Aorta (tissue), 5 donors: ENCODE measurements at regions not wholly inside any gene's neighbourhood (a gene's known extent, or its start where the extent isn't known, plus 50 kb on each side); places are given as distances from the start of the nearest gene placed in this dataset.

Source experiments
- ATAC-seq: fragments of 200-7000 bp; cut with Tn5 transposase; one replicate; pipeline ENCODE4 v1.9.1; 2022; ENCODE audit warnings: moderate library complexity; ENCODE audit not compliant: low FRiP score
- DNase-seq, 2 donors: peaks; one replicate each; pipeline ENCODE4 v3.0.0-alpha.2; 2020
- H3K27ac ChIP-seq, 2 donors: one replicate each; pipeline ENCODE4 v1.5.1; 2013; ENCODE audit warnings: low read length in 2 of 2, mild to moderate bottlenecking in 2 of 2, moderate library complexity in 2 of 2, control low read depth in 1 of 2, inconsistent platforms in 1 of 2, low read depth in 1 of 2
- H3K27me3 ChIP-seq, 2 donors: one replicate each; pipeline ENCODE4 v1.6.1; 2013; ENCODE audit warnings: control low read depth in 1 of 2, low read length in 1 of 2, mild to moderate bottlenecking in 1 of 2, moderate library complexity in 1 of 2; ENCODE audit not compliant: insufficient read depth in 2 of 2, control insufficient read depth in 1 of 2
- H3K36me3 ChIP-seq, 2 donors: one replicate each; pipeline ENCODE4 v1.6.1; 2013; ENCODE audit warnings: control low read depth in 1 of 2, low read length in 1 of 2, mild to moderate bottlenecking in 1 of 2; ENCODE audit not compliant: insufficient read depth in 2 of 2, control insufficient read depth in 1 of 2
- H3K4me1 ChIP-seq, 2 donors: one replicate each; pipeline ENCODE4 v1.6.1; 2013; ENCODE audit warnings: low read length in 2 of 2, control low read depth in 1 of 2, mild to moderate bottlenecking in 1 of 2, moderate library complexity in 1 of 2; ENCODE audit not compliant: insufficient read depth in 2 of 2, control insufficient read depth in 1 of 2
- H3K4me3 ChIP-seq, 2 donors: one replicate each; pipeline ENCODE4 v1.5.1; 2013; ENCODE audit warnings: low read length in 2 of 2, control low read depth in 1 of 2, mild to moderate bottlenecking in 1 of 2
- H3K9me3 ChIP-seq: one replicate; pipeline ENCODE4 v1.6.1; 2013; ENCODE audit warnings: mild to moderate bottlenecking, low read length; ENCODE audit not compliant: control insufficient read depth
- WGBS, 2 donors: extraction: QIAGEN DNeasy Blood & Tissue Kit; methylation state at CpG; one replicate each; pipeline ENCODE4 v1.1.7; 2013; 5-methylcytosine and 5-hydroxymethylcytosine counted together
- intact Hi-C, 2 donors: fragments of 100-400 bp; cut with DNase I; formaldehyde crosslinking; loops; one replicate each; pipeline versions ENCODE4 v1.14.2 to v1.15.0; 2022
- donor health status: healthy with polysubstance abuse.
- donor health status: Bipolar disorder and iron deficiency.
- donor health status: DM: no; HTN: no; CAD: no.
- donor health status: DM: no; HTN: no; CAD: no.
- donor health status: DM: yes; HTN: yes; CAD: no.

- no peak for DNase-seq
- H3K4me3 ChIP-seq = no peak overlapping the region
- H3K27me3 ChIP-seq = no peaks in the 10 kb centered on the region
- H3K27ac ChIP-seq = no peak overlapping the region
- ATAC-seq = no peak
- H3K4me1 ChIP-seq = no peaks in the 10 kb centered on the region
- intact Hi-C loops = no loop called here
- no peaks in the 10 kb centered on the region for H3K9me3 ChIP-seq
- 86 to 92% methylated on average over 3 of the region's 3 CpGs for WGBS, 2 donors
- H3K36me3 ChIP-seq = no peaks in the 10 kb centered on the region
These were observed 265.5 kb upstream of the FERD3L start for GRCh38 chr7:19410691-19411090.

GRCh38 chr7:19410106-19410505, 264.9 kb upstream of the FERD3L start:
- H3K9me3 ChIP-seq = no peaks in the 10 kb centered on the region
- no peak overlapping the region for H3K4me3 ChIP-seq
- H3K27me3 ChIP-seq = no peaks in the 10 kb centered on the region
- no peak overlapping the region for H3K27ac ChIP-seq
- intact Hi-C loops = no loop called here
- H3K4me1 ChIP-seq = no peaks in the 10 kb centered on the region
- no peaks in the 10 kb centered on the region for H3K36me3 ChIP-seq
- ATAC-seq = no peak
- no peak for DNase-seq

- Histone ChIP-seq H3K4me3 (no peak overlapping the region), H3K27me3 (no peaks in the 10 kb centered on the region), H3K27ac (no peak overlapping the region), H3K9me3 (no peaks in the 10 kb centered on the region), H3K4me1 (no peaks in the 10 kb centered on the region), H3K36me3 (no peaks in the 10 kb centered on the region)
- WGBS, 2 donors = 40 to 52% methylated on average over 3 of the region's 3 CpGs
- DNase-seq = no peak
- ATAC-seq = no peak
- intact Hi-C loops = no loop called here
These were observed 263.5 kb upstream of the FERD3L start for GRCh38 chr7:19408706-19409220.

- H3K27ac ChIP-seq = no peak overlapping the region
- no peaks in the 10 kb centered on the region for H3K36me3 ChIP-seq
- no peaks in the 10 kb centered on the region for H3K27me3 ChIP-seq
- ATAC-seq (no peak), DNase-seq (no peak)
- H3K4me3 ChIP-seq = no peak overlapping the region
- WGBS, 2 donors = 59 to 83% methylated on average over 4 of the region's 4 CpGs
- intact Hi-C loops = no loop called here
- no peaks in the 10 kb centered on the region for H3K4me1 ChIP-seq
- no peaks in the 10 kb centered on the region for H3K9me3 ChIP-seq
These were observed 262.0 kb upstream of the FERD3L start for GRCh38 chr7:19407270-19407669.

- WGBS, 2 donors = 77 to 79% methylated on average over 2 of the region's 2 CpGs
These were observed 260.3 kb upstream of the FERD3L start for GRCh38 chr7:19405541-19405940.

GRCh38 chr7:19404912-19405329, 259.7 kb upstream of the FERD3L start:
- Histone ChIP-seq H3K4me1 (no peaks in the 10 kb centered on the region), H3K9me3 (no peaks in the 10 kb centered on the region), H3K36me3 (no peaks in the 10 kb centered on the region), H3K4me3 (no peak overlapping the region), H3K27me3 (no peaks in the 10 kb centered on the region), H3K27ac (no peak overlapping the region)
- WGBS, 2 donors = 8 to 11% methylated on average over 3 of the region's 3 CpGs
- intact Hi-C loops = no loop called here
- no peak for DNase-seq
- ATAC-seq = no peak

More at GRCh38 chr7:19405541-19405940, 260.3 kb upstream of the FERD3L start:
- DNase-seq (no peak), ATAC-seq (no peak)
- intact Hi-C loops = no loop called here
- Histone ChIP-seq H3K27ac (no peak overlapping the region), H3K27me3 (no peaks in the 10 kb centered on the region), H3K4me3 (no peak overlapping the region), H3K36me3 (no peaks in the 10 kb centered on the region), H3K9me3 (no peaks in the 10 kb centered on the region), H3K4me1 (no peaks in the 10 kb centered on the region)

GRCh38 chr7:19403691-19404090, 258.5 kb upstream of the FERD3L start:
- H3K4me3 ChIP-seq = no peak overlapping the region
- intact Hi-C loops = no loop called here
- H3K9me3 ChIP-seq = no peaks in the 10 kb centered on the region
- no peaks in the 10 kb centered on the region for H3K36me3 ChIP-seq
- ATAC-seq (no peak), DNase-seq (no peak)
- H3K4me1 ChIP-seq = no peaks in the 10 kb centered on the region
- WGBS, 2 donors = 89 to 90% methylated on average over 2 of the region's 2 CpGs
- H3K27ac ChIP-seq = no peak overlapping the region
- H3K27me3 ChIP-seq = no peaks in the 10 kb centered on the region

- Histone ChIP-seq H3K27ac (no peak overlapping the region), H3K4me1 (no peaks in the 10 kb centered on the region), H3K9me3 (no peaks in the 10 kb centered on the region), H3K27me3 (no peaks in the 10 kb centered on the region), H3K36me3 (no peaks in the 10 kb centered on the region), H3K4me3 (no peak overlapping the region)
- intact Hi-C loops = no loop called here
- 66 to 71% methylated on average over 2 of the region's 2 CpGs for WGBS, 2 donors
- DNase-seq (no peak), ATAC-seq (no peak)
These were observed 256.2 kb upstream of the FERD3L start for GRCh38 chr7:19401461-19401860.

- 32 to 57% methylated on average over 4 of the region's 4 CpGs for WGBS, 2 donors
- no peaks in the 10 kb centered on the region for H3K36me3 ChIP-seq
- no peak overlapping the region for H3K4me3 ChIP-seq
- H3K4me1 ChIP-seq = no peaks in the 10 kb centered on the region
- ATAC-seq = no peak
- intact Hi-C loops = no loop called here
- no peak overlapping the region for H3K27ac ChIP-seq
- H3K9me3 ChIP-seq = no peaks in the 10 kb centered on the region
- no peaks in the 10 kb centered on the region for H3K27me3 ChIP-seq
- DNase-seq = no peak
These were observed 255.6 kb upstream of the FERD3L start for GRCh38 chr7:19400758-19401254.
